ENCODE measurements at regions not wholly inside any gene's neighbourhood (a gene's known extent, or its start where the extent isn't known, plus 50 kb on each side); places are given as distances from the start of the nearest gene placed in this dataset.

DNA sequence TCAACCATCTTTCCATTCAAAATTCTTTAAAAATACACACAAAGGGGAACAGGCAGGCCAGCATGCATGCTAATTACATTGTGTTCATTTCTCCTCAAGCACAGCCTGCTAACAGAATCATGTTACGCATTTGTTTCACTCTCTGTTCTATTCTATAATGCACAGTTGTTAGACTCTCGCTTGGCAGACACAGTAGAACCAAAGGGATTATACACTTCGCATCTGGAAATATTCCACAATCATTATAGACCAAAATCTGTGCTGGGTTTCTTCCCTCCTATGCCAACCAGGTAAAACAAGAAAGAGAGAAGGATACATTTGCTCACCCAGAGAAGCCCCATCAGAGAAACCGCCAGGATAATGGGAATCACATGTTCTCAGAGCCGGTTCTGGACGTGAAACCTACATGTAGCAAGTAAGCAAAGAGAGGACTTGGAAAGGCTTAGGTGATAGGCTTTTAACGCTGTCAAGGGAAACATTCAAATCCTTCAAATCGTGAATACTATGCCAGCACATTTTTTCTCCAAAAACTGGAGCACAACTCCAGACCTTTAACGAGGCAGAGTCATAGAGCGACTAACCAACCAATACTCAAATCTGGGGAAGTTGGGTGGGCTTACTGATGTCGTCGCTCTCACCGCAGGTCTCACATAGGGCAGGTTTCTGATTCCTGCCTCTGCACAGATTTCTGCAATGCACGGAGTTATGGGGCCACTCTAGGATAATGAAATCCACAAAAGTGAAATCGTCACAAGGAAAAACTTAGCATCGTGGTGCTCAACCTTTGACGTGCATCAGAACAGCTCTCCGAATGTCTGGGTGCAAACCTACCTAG is 380.5 kb upstream of the AUTS2 start:
- H3K27me3 ChIP-seq = no peaks in the 10 kb centered on the region
- intact Hi-C loops (cut with DNase I; ENCODE audit: low total_unique reads) = no loop called here
- no peak overlapping the region for H3K27ac ChIP-seq
- 74 to 82% (median 77%) methylated on average over 18 of the region's 18 CpGs for WGBS, 5 donors
- no peaks in the 10 kb centered on the region for H3K4me1 ChIP-seq
- TF ChIP-seq POLR2A (IDR thresholded peaks at IDR 0.05) = no peak
- TF ChIP-seq, protein P1, sequence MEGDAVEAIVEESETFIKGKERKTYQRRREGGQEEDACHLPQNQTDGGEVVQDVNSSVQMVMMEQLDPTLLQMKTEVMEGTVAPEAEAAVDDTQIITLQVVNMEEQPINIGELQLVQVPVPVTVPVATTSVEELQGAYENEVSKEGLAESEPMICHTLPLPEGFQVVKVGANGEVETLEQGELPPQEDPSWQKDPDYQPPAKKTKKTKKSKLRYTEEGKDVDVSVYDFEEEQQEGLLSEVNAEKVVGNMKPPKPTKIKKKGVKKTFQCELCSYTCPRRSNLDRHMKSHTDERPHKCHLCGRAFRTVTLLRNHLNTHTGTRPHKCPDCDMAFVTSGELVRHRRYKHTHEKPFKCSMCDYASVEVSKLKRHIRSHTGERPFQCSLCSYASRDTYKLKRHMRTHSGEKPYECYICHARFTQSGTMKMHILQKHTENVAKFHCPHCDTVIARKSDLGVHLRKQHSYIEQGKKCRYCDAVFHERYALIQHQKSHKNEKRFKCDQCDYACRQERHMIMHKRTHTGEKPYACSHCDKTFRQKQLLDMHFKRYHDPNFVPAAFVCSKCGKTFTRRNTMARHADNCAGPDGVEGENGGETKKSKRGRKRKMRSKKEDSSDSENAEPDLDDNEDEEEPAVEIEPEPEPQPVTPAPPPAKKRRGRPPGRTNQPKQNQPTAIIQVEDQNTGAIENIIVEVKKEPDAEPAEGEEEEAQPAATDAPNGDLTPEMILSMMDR (IDR thresholded peaks at IDR 0.05) = no peak
- TF ChIP-seq EP300 (IDR thresholded peaks at IDR 0.05) = no peak
- no peak for TF ChIP-seq POLR2AphosphoS5 (IDR thresholded peaks at IDR 0.05)
- no peak for DNase-seq
- no peaks in the 10 kb centered on the region for H3K36me3 ChIP-seq
- no peak overlapping the region for H3K4me3 ChIP-seq
- no peaks in the 10 kb centered on the region for H3K9me3 ChIP-seq

DNA sequence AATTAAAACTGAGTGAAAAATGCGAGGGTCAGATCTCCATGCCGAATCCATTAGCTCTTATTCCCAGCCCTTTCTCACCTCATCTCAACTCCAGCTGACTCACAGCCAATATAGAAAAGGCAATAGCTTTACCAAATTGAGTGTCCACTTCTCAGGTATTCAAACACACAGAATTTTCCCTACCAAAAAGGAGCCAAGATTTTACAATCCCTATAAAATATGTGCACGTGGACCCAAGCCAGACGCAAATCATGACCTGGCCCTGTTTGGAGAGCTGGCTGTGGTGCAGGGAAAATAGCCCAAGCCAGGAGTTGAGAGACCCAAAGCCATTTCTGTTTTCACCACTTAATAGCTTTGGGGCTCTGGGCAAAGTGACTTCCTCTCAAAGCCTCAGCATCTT is 379.7 kb upstream of the AUTS2 start:
- Histone ChIP-seq H3K27me3 (no peaks in the 10 kb centered on the region), H3K9me3 (no peaks in the 10 kb centered on the region), H3K27ac (no peak overlapping the region), H3K4me1 (no peaks in the 10 kb centered on the region), H3K36me3 (no peaks in the 10 kb centered on the region), H3K4me3 (no peak overlapping the region)
- intact Hi-C loops (cut with DNase I; ENCODE audit: low total_unique reads) = no loop called here
- TF ChIP-seq, protein P1 (IDR thresholded peaks at IDR 0.05) = no peak
- no peak for TF ChIP-seq POLR2AphosphoS5 (IDR thresholded peaks at IDR 0.05)
- no peak for TF ChIP-seq EP300 (IDR thresholded peaks at IDR 0.05)
- no peak for TF ChIP-seq POLR2A (IDR thresholded peaks at IDR 0.05)
- WGBS, 5 donors = 64 to 82% (median 74%) methylated on average over 4 of the region's 4 CpGs
- no peak for DNase-seq

DNA sequence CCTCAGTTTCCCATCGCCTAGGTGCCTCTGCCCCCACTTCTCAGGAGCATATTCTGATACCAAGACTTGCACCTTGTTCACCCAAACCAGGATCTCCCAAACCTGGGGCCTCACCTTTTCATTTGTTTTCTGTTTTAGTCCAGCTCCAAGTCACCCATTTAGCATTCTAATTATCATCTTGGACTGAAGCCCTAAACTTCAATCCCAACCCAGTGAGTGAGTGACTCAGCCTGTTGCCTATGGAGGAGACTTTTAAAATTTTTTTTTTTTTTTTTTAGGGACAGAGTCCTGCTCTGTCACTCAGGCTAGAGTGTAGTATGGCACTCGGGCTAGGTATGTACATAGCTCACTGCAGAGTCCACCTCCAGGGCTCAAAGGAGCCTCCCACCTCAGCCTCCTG is 378.9 kb upstream of the AUTS2 start:
- intact Hi-C loops (cut with DNase I; ENCODE audit: low total_unique reads) = no loop called here

DNA sequence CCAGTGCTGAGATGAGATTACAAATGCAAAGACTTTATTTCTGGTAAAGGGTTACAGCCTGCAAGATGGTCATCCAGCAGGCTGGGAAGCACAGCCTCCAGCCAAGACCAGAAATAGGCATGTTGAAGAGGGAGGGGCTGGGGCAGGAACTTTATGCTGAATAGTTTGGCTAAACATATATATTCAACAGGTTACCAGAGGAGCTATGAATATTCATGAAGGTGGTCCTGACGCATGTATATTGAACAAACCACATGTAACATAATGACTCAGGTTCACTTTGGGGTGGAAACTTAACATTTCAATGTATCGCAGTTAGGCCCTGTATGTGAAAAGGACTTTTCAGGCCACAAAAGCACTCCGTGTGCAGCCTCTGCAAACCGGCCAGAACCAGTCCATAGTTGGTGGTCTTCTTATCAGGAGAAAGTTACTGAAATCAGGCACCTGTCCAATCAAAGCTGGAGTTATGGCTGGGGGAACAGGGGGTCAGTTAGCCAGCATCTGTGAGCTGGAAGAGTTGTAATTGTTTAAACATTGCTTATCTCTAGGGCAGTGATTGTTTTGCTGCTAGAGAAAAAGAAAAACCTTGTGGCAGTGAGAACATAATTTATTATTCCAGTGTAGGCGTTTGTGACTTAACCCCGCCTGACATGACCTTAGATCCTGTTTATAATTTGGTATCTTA is 372.9 kb upstream of the AUTS2 start:
- H3K27me3 ChIP-seq = no peaks in the 10 kb centered on the region
- WGBS, 5 donors = 51 to 71% (median 55%) methylated on average over 6 of the region's 6 CpGs
- H3K9me3 ChIP-seq = no peaks in the 10 kb centered on the region
- intact Hi-C loops (cut with DNase I; ENCODE audit: low total_unique reads) = no loop called here
- TF ChIP-seq, protein P1 (IDR thresholded peaks at IDR 0.05) = no peak
- TF ChIP-seq POLR2AphosphoS5 (IDR thresholded peaks at IDR 0.05) (no peak), EP300 (IDR thresholded peaks at IDR 0.05) (no peak), POLR2A (IDR thresholded peaks at IDR 0.05) (no peak)
- H3K4me3 ChIP-seq = no peak overlapping the region
- no peaks in the 10 kb centered on the region for H3K36me3 ChIP-seq
- DNase-seq = no peak
- no peak overlapping the region for H3K27ac ChIP-seq
- no peaks in the 10 kb centered on the region for H3K4me1 ChIP-seq

More for the DNA sequence above, 378.9 kb upstream of the AUTS2 start:
- no peak for DNase-seq
- H3K36me3 ChIP-seq = no peaks in the 10 kb centered on the region
- no peaks in the 10 kb centered on the region for H3K27me3 ChIP-seq
- H3K9me3 ChIP-seq = no peaks in the 10 kb centered on the region
- no peaks in the 10 kb centered on the region for H3K4me1 ChIP-seq
- TF ChIP-seq EP300 (IDR thresholded peaks at IDR 0.05) (no peak), POLR2AphosphoS5 (IDR thresholded peaks at IDR 0.05) (no peak), POLR2A (IDR thresholded peaks at IDR 0.05) (no peak)
- TF ChIP-seq, protein P1 (IDR thresholded peaks at IDR 0.05) = no peak
- WGBS, 5 donors = 61 to 81% (median 70%) methylated on average over 2 of the region's 2 CpGs
- no peak overlapping the region for H3K27ac ChIP-seq
- H3K4me3 ChIP-seq = no peak overlapping the region
